ENCODE measurements at regions not wholly inside any gene's neighbourhood (a gene's known extent, or its start where the extent isn't known, plus 50 kb on each side); places are given as distances from the start of the nearest gene placed in this dataset.

GRCh38 chr6:88339761-88340160 is 173.6 kb upstream of the CNR1 start:
- DNase-seq (ENCODE audit: low spot score): no peak
- TF ChIP-seq CTCF (IDR thresholded peaks at IDR 0.05; ENCODE audit: extremely low read depth, missing control alignments): no peak

- no peak for TF ChIP-seq CTCF (IDR thresholded peaks at IDR 0.05; ENCODE audit: extremely low read depth, missing control alignments)
- no peak for DNase-seq (ENCODE audit: low spot score)
These were observed 155.2 kb upstream of the CNR1 start for GRCh38 chr6:88321306-88321705.

GRCh38 chr6:88311561-88311960 is 145.4 kb upstream of the CNR1 start:
- DNase-seq (ENCODE audit: low spot score): no peak
- no peak for TF ChIP-seq CTCF (IDR thresholded peaks at IDR 0.05; ENCODE audit: extremely low read depth, missing control alignments)

- no peak for TF ChIP-seq CTCF (IDR thresholded peaks at IDR 0.05; ENCODE audit: extremely low read depth, missing control alignments)
- DNase-seq (ENCODE audit: low spot score): no peak
These were observed 138.4 kb upstream of the CNR1 start for GRCh38 chr6:88304520-88304919.

GRCh38 chr6:88302769-88303225 is 136.7 kb upstream of the CNR1 start:
- no peak for DNase-seq (ENCODE audit: low spot score)
- TF ChIP-seq CTCF (IDR thresholded peaks at IDR 0.05; ENCODE audit: extremely low read depth, missing control alignments): no peak

- no peak for DNase-seq (ENCODE audit: low spot score)
These were observed 136.0 kb upstream of the CNR1 start for GRCh38 chr6:88301888-88302768.

More at GRCh38 chr6:88301888-88302768, 136.0 kb upstream of the CNR1 start:
- no peak for TF ChIP-seq CTCF (IDR thresholded peaks at IDR 0.05; ENCODE audit: extremely low read depth, missing control alignments)
